Stimulated activated CD4-positive, alpha-beta T cell treated with anti-CD3 and anti-CD28 coated beads, Interleukin-2, amount 100 ng/mL, for 4 hours (primary cell): ENCODE measurements at regions not wholly inside any gene's neighbourhood (a gene's known extent, or its start where the extent isn't known, plus 50 kb on each side); places are given as distances from the start of the nearest gene placed in this dataset.
"Not testable (repeated sequence)": the region's sequence is repeated elsewhere in the genome, so short reads cannot be mapped to it uniquely, and the experiment has no call there.

ENCODE experiments used
- DNase-seq: peaks from one replicate; pipeline ENCODE4 v3.0.0-alpha.2; 2020; ENCODE audit warnings: low read depth

GRCh38 chr10:83518779-83519178 is 620.5 kb upstream of the GHITM start:
- no peak for DNase-seq

- DNase-seq = not testable (repeated sequence)
Observed at GRCh38 chr10:83520386-83520785, 618.9 kb upstream of the GHITM start.

GRCh38 chr10:83522456-83522855 is 616.9 kb upstream of the GHITM start:
- DNase-seq = no peak

- DNase-seq = no peak
Observed at GRCh38 chr10:83522881-83523386, 616.4 kb upstream of the GHITM start.

- no peak for DNase-seq
Observed at GRCh38 chr10:83527934-83528333, 611.4 kb upstream of the GHITM start.

GRCh38 chr10:83533290-83533689 is 606.0 kb upstream of the GHITM start:
- DNase-seq = no peak

- DNase-seq = no peak
Observed at GRCh38 chr10:83536426-83536825, 602.9 kb upstream of the GHITM start.

- no peak for DNase-seq
Observed at GRCh38 chr10:83538047-83538446, 601.3 kb upstream of the GHITM start.

GRCh38 chr10:83539528-83540308 is 599.6 kb upstream of the GHITM start:
- no peak for DNase-seq

GRCh38 chr10:83541046-83541445 is 598.3 kb upstream of the GHITM start:
- DNase-seq = no peak

- DNase-seq = no peak
Observed at GRCh38 chr10:83542774-83543411, 596.4 kb upstream of the GHITM start.

GRCh38 chr10:83543691-83544462 is 595.4 kb upstream of the GHITM start:
- no peak for DNase-seq

GRCh38 chr10:83545901-83546391 is 593.4 kb upstream of the GHITM start:
- DNase-seq = no peak

- not testable (repeated sequence) for DNase-seq
Observed at GRCh38 chr10:83551190-83551589, 588.1 kb upstream of the GHITM start.

- no peak for DNase-seq
Observed at GRCh38 chr10:83553366-83553765, 585.9 kb upstream of the GHITM start.

GRCh38 chr10:83555264-83555663 is 584.0 kb upstream of the GHITM start:
- no peak for DNase-seq

- DNase-seq = no peak
Observed at GRCh38 chr10:83562381-83562780, 576.9 kb upstream of the GHITM start.

- no peak for DNase-seq
Observed at GRCh38 chr10:83564889-83565588, 574.3 kb upstream of the GHITM start.

- DNase-seq = no peak
Observed at GRCh38 chr10:83572036-83572435, 567.3 kb upstream of the GHITM start.

GRCh38 chr10:83574770-83575169 is 564.5 kb upstream of the GHITM start:
- no peak for DNase-seq

- DNase-seq = no peak
Observed at GRCh38 chr10:83577421-83577820, 561.9 kb upstream of the GHITM start.
